ENCODE measurements at regions not wholly inside any gene's neighbourhood (a gene's known extent, or its start where the extent isn't known, plus 50 kb on each side); places are given as distances from the start of the nearest gene placed in this dataset.
"Not testable (repeated sequence)": the region's sequence is repeated elsewhere in the genome, so short reads cannot be mapped to it uniquely, and the experiment has no call there.

- WGBS, 2 donors = 42 to 55% methylated on average over 2 of the region's 2 CpGs
- Histone ChIP-seq H3K9me3 (no peaks in the 10 kb centered on the region), H3K4me1 (no peaks in the 10 kb centered on the region), H3K36me3 (ENCODE audit: low read depth, missing control alignments) (no peaks in the 10 kb centered on the region), H3K4me3 (no peak overlapping the region), H3K27me3 (no peaks in the 10 kb centered on the region), H3K27ac (no peak overlapping the region)
- TF ChIP-seq POLR2A (IDR thresholded peaks at IDR 0.05) = no peak
- no peak for TF ChIP-seq CTCF (IDR thresholded peaks at IDR 0.05)
- no peak for DNase-seq
- intact Hi-C loops (cut with DNase I; ENCODE audit: low total_unique reads) = no loop called here
Observed at GRCh38 chr2:5021136-5021535, 671.0 kb upstream of the SOX11 start.

GRCh38 chr2:5022061-5022460 lies 670.1 kb upstream of the SOX11 start:
- Histone ChIP-seq H3K4me1 (no peaks in the 10 kb centered on the region), H3K36me3 (ENCODE audit: low read depth, missing control alignments) (no peaks in the 10 kb centered on the region), H3K27ac (no peak overlapping the region), H3K4me3 (no peak overlapping the region), H3K27me3 (no peaks in the 10 kb centered on the region), H3K9me3 (no peaks in the 10 kb centered on the region)
- WGBS, 2 donors = 90 to 93% methylated on average over 3 of the region's 3 CpGs
- intact Hi-C loops (cut with DNase I; ENCODE audit: low total_unique reads) = no loop called here
- TF ChIP-seq CTCF (IDR thresholded peaks at IDR 0.05) = no peak
- TF ChIP-seq POLR2A (IDR thresholded peaks at IDR 0.05) = no peak
- no peak for DNase-seq

DNA sequence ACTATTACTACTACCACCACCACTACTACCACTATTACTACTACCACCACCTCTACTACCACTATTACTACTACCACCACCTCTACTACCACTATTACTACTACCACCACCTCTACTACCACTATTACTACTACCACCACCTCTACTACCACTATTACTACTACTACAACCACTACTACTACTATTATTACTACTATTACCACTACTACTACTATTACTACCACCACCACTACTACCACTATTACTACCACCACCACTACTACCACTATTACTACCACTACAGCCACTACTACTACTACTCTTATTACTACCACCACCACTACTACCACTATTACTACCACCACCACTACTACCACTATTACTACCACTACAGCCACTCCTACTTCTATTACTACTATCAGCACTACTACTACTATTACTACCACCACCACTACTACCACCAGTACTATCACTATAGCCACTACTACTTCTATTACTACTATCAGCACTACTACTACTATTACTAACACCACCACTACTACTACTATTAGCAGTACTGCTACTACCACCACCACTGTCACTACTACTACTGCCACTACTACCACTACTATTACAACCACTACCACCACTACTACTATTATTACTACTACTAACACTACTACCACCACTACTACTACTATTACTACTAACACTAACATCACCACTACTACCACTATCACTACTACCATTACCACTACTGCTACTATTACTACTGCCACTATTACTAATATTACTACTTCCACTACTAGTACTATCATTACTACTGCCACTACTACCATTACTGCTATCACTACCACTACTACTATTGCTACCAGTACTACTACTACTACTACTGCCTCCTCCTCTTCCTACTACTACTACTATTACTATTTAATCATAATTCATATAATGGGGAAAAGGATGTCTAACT lies 669.2 kb upstream of the SOX11 start:
- H3K4me1 ChIP-seq; H3K4me3 ChIP-seq; H3K27ac ChIP-seq; DNase-seq; H3K36me3 ChIP-seq (ENCODE audit: low read depth, missing control alignments); H3K27me3 ChIP-seq; H3K9me3 ChIP-seq; intact Hi-C loops (cut with DNase I; ENCODE audit: low total_unique reads): not testable (repeated sequence)

DNA sequence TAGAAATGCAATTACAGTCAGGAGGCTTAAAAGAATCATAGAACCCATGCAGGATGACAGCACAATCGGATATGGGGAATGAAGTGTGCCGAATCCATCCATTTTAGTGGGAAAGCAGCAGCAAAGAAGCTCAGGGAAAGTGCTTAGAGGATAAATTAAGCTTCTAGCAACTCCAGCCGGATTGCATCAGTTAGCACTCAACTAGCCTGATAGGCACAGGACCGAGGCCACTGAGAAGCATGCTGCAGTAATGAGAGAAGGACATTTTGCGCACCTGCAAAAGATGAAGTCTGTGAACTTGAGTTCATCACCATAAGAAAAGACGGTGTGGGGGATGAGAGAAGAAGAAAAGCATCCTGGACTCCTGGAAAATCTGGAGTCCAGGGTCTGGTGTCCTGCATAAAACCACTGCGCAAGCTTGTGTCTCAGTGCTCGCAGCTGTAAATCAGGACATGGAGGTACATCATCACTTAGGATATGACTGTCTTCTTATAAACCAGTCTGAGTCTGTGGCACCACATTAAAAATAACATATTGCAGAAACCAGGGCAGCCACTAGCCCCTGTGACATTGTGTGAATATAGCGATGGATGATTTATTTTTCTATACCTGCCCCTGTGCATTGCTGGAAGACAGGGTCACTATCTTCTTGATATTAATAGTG lies 665.5 kb upstream of the SOX11 start:
- intact Hi-C loops (cut with DNase I; ENCODE audit: low total_unique reads) = no loop called here
- no peaks in the 10 kb centered on the region for H3K4me1 ChIP-seq
- H3K36me3 ChIP-seq (ENCODE audit: low read depth, missing control alignments) = no peaks in the 10 kb centered on the region
- H3K9me3 ChIP-seq = no peaks in the 10 kb centered on the region
- TF ChIP-seq CTCF (IDR thresholded peaks at IDR 0.05) = no peak
- no peak for TF ChIP-seq POLR2A (IDR thresholded peaks at IDR 0.05)
- H3K4me3 ChIP-seq = no peak overlapping the region
- no peaks in the 10 kb centered on the region for H3K27me3 ChIP-seq
- 76 to 87% methylated on average over 9 of the region's 9 CpGs for WGBS, 2 donors
- no peak overlapping the region for H3K27ac ChIP-seq
- no peak for DNase-seq

DNA sequence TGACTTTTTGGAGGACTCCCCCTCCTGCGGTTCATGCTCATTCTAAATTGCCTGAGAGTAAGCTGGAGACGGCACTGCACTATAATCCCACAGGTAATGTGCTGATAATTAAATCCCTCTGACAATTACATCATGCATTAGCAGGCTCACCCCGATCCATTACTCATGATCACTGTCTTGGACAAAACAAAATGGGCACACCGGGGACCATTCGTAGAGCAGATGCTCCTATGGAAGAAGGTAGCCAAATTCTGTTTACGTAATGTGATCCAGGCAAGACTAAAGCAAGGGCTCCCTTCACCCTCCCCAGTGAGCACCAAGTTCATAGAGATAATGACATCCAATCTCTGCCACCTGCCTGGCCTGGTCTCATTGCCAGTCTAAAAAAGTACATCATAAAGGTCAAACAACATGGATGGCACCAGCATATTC lies 657.1 kb upstream of the SOX11 start:
- 90% methylated on average over 6 of the region's 6 CpGs for WGBS, 2 donors
- no peak for DNase-seq

More for the DNA sequence above, 657.1 kb upstream of the SOX11 start:
- Histone ChIP-seq H3K27me3 (no peaks in the 10 kb centered on the region), H3K27ac (no peak overlapping the region), H3K4me3 (no peak overlapping the region), H3K9me3 (no peaks in the 10 kb centered on the region), H3K4me1 (no peaks in the 10 kb centered on the region), H3K36me3 (ENCODE audit: low read depth, missing control alignments) (no peaks in the 10 kb centered on the region)
- intact Hi-C loops (cut with DNase I; ENCODE audit: low total_unique reads) = no loop called here
- TF ChIP-seq POLR2A (IDR thresholded peaks at IDR 0.05) = no peak
- TF ChIP-seq CTCF (IDR thresholded peaks at IDR 0.05) = no peak
